ENCODE measurements at regions not wholly inside any gene's neighbourhood (a gene's known extent, or its start where the extent isn't known, plus 50 kb on each side); places are given as distances from the start of the nearest gene placed in this dataset.

- Histone ChIP-seq H3K4me1 (ENCODE audit: insufficient read depth) (no peaks in the 10 kb centered on the region), H3K4me3 (no peak overlapping the region), H3K9me3 (no peaks in the 10 kb centered on the region), H3K27ac (no peak overlapping the region), H3K36me3 (no peaks in the 10 kb centered on the region), H3K27me3 (no peaks in the 10 kb centered on the region)
- no peak for DNase-seq
- TF ChIP-seq CTCF (IDR thresholded peaks at IDR 0.05): no peak
- TF ChIP-seq EP300 (IDR thresholded peaks at IDR 0.05): no peak
- TF ChIP-seq POLR2A (IDR thresholded peaks at IDR 0.05): no peak
- WGBS, 3 donors: 62 to 72% (median 64%) methylated on average over 3 of the region's 3 CpGs
- intact Hi-C loops (cut with DNase I): no loop called here
Observed at GRCh38 chr11:91791171-91791468, 433.5 kb upstream of the FAT3 start.

- intact Hi-C loops (cut with DNase I): no loop called here
- TF ChIP-seq CTCF (IDR thresholded peaks at IDR 0.05) (no peak), EP300 (IDR thresholded peaks at IDR 0.05) (no peak), POLR2A (IDR thresholded peaks at IDR 0.05) (no peak)
- Histone ChIP-seq H3K36me3 (no peaks in the 10 kb centered on the region), H3K27me3 (no peaks in the 10 kb centered on the region), H3K4me3 (no peak overlapping the region), H3K4me1 (ENCODE audit: insufficient read depth) (no peaks in the 10 kb centered on the region), H3K9me3 (no peaks in the 10 kb centered on the region), H3K27ac (no peak overlapping the region)
- 29 to 46% (median 44%) methylated on average over 6 of the region's 6 CpGs for WGBS, 3 donors
- DNase-seq: no peak
Observed at GRCh38 chr11:91790346-91791170, 434.1 kb upstream of the FAT3 start.

GRCh38 chr11:91788764-91789163 lies 435.9 kb upstream of the FAT3 start:
- WGBS, 3 donors: 88 to 94% (median 91%) methylated on average over 1 of the region's 1 CpG
- intact Hi-C loops (cut with DNase I): no loop called here
- TF ChIP-seq CTCF (IDR thresholded peaks at IDR 0.05) (no peak), EP300 (IDR thresholded peaks at IDR 0.05) (no peak), POLR2A (IDR thresholded peaks at IDR 0.05) (no peak)
- Histone ChIP-seq H3K36me3 (no peaks in the 10 kb centered on the region), H3K27me3 (no peaks in the 10 kb centered on the region), H3K27ac (no peak overlapping the region), H3K9me3 (no peaks in the 10 kb centered on the region), H3K4me3 (no peak overlapping the region), H3K4me1 (ENCODE audit: insufficient read depth) (no peaks in the 10 kb centered on the region)
- DNase-seq: no peak

GRCh38 chr11:91786097-91786496 lies 438.5 kb upstream of the FAT3 start:
- Histone ChIP-seq H3K4me1 (ENCODE audit: insufficient read depth) (no peaks in the 10 kb centered on the region), H3K9me3 (no peaks in the 10 kb centered on the region), H3K27ac (no peak overlapping the region), H3K4me3 (no peak overlapping the region), H3K36me3 (no peaks in the 10 kb centered on the region), H3K27me3 (no peaks in the 10 kb centered on the region)
- WGBS, 3 donors: 73 to 74% (median 74%) methylated on average over 4 of the region's 4 CpGs
- intact Hi-C loops (cut with DNase I): no loop called here
- DNase-seq: no peak
- TF ChIP-seq EP300 (IDR thresholded peaks at IDR 0.05) (no peak), POLR2A (IDR thresholded peaks at IDR 0.05) (no peak), CTCF (IDR thresholded peaks at IDR 0.05) (no peak)

Measured in ovary (tissue), 7 donors.